OCI-LY3 (cell line): ENCODE measurements at regions not wholly inside any gene's neighbourhood (a gene's known extent, or its start where the extent isn't known, plus 50 kb on each side); places are given as distances from the start of the nearest gene placed in this dataset.
"Not testable (repeated sequence)": the region's sequence is repeated elsewhere in the genome, so short reads cannot be mapped to it uniquely, and the experiment has no call there.

Source experiments
- H2AFZ ChIP-seq: fragments of 200-600, 300-600 bp; shearing (Covaris generic); 2 replicates; pipeline ENCODE4 v1.6.0; 2014; ENCODE audit warnings: antibody characterized with exemption, low read depth, low read length
- H3K27ac ChIP-seq: fragments of 200-600, 300-600 bp; sonication (generic); 2 replicates; pipeline ENCODE4 v1.5.1; 2014; ENCODE audit warnings: mild to moderate bottlenecking, low read length, moderate library complexity, mixed read lengths
- H3K27me3 ChIP-seq: fragments of 200-600, 300-600 bp; sonication (generic); 2 replicates; pipeline ENCODE4 v1.6.1; 2014; ENCODE audit warnings: low read depth, low read length, mixed read lengths
- H3K36me3 ChIP-seq: fragments of 200-600, 300-600 bp; sonication (generic); replicated peaks from 2 replicates; pipeline ENCODE3; 2014; ENCODE audit warnings: low read depth, low read length, mixed read lengths
- H3K4me1 ChIP-seq: fragments of 300-600, 200-600 bp; sonication (generic); 2 replicates; pipeline ENCODE4 v1.6.1; 2014; ENCODE audit warnings: low read length, mixed read lengths
- H3K4me2 ChIP-seq: fragments of 200-600, 300-600 bp; sonication (generic); 2 replicates; pipeline ENCODE4 v1.6.1; 2014; ENCODE audit warnings: low read length, mixed read lengths
- H3K4me3 ChIP-seq: fragments of 300-600, 200-600 bp; sonication (generic); 2 replicates; pipeline ENCODE4 v1.5.1; 2014; ENCODE audit warnings: antibody characterized with exemption, mild to moderate bottlenecking, low read length, moderate library complexity
- H3K79me2 ChIP-seq: fragments of 300-600, 200-600 bp; shearing (Covaris generic); 2 replicates; pipeline ENCODE4 v1.6.1; 2014; ENCODE audit warnings: mild to moderate bottlenecking, low read length, mixed read lengths
- H3K9ac ChIP-seq: fragments of 300-600, 200-600 bp; shearing (Covaris generic); 2 replicates; pipeline ENCODE4 v1.6.0; 2014; ENCODE audit warnings: mild to moderate bottlenecking, low read length, moderate library complexity
- H3K9me3 ChIP-seq: fragments of 200-600, 300-600 bp; shearing (Covaris generic); 2 replicates; pipeline ENCODE4 v1.6.1; 2014; ENCODE audit warnings: low read length, mixed read lengths; ENCODE audit not compliant: insufficient read depth
- H4K20me1 ChIP-seq: fragments of 200-600, 300-600 bp; sonication (generic); 2 replicates; pipeline ENCODE4 v1.6.1; 2016; ENCODE audit warnings: low read length, mixed read lengths; ENCODE audit not compliant: insufficient read depth
- CTCF ChIP-seq: fragments of 200-600, 300-600 bp; sonication (generic); IDR thresholded peaks from 2 replicates; pipeline ENCODE4 v1.5.1; 2014; ENCODE audit warnings: antibody characterized with exemption, low read length, low read depth
- EZH2phosphoT487 ChIP-seq: fragments of 200-600 bp; shearing (Covaris generic); IDR thresholded peaks from 2 replicates; pipeline ENCODE4 v1.6.1; 2018; ENCODE audit warnings: antibody characterized with exemption, mixed run types, low read depth

- H3K9me3 ChIP-seq = no peaks in the 10 kb centered on the region
- H3K27me3 ChIP-seq = no peaks in the 10 kb centered on the region
- no peak overlapping the region for H3K4me3 ChIP-seq
- TF ChIP-seq CTCF (no peak), EZH2phosphoT487 (no peak)
- H3K4me2 ChIP-seq = peak overlapping the region; percentile 37; the same call in 1 of the 2 replicates
- H3K36me3 ChIP-seq = no peaks in the 10 kb centered on the region
- H3K9ac ChIP-seq = no peak overlapping the region
- peaks cover 6% of the 10 kb centered on the region; the same call in 1 of the 2 replicates for H3K4me1 ChIP-seq
- H3K27ac ChIP-seq = no peak overlapping the region
- H4K20me1 ChIP-seq = no peaks in the 10 kb centered on the region
- no peaks in the 10 kb centered on the region for H3K79me2 ChIP-seq
- H2AFZ ChIP-seq = peak overlapping the region; percentile 52; the same call in 1 of the 2 replicates
Measured at GRCh38 chr1:72394457-72394856, 112.1 kb upstream of the NEGR1 start.

- Histone ChIP-seq H3K79me2 (no peaks in the 10 kb centered on the region), H3K9ac (no peak overlapping the region), H3K27ac (no peak overlapping the region), H3K9me3 (no peaks in the 10 kb centered on the region), H2AFZ (no peak overlapping the region), H3K4me1 (no peaks in the 10 kb centered on the region), H3K27me3 (no peaks in the 10 kb centered on the region), H4K20me1 (no peaks in the 10 kb centered on the region), H3K36me3 (no peaks in the 10 kb centered on the region), H3K4me2 (no peak overlapping the region), H3K4me3 (no peak overlapping the region)
- TF ChIP-seq EZH2phosphoT487 (no peak), CTCF (no peak)
Measured at GRCh38 chr1:72379072-72379471, 96.7 kb upstream of the NEGR1 start.

- Histone ChIP-seq H3K4me2 (no peak overlapping the region), H2AFZ (no peak overlapping the region), H3K4me3 (no peak overlapping the region), H3K27ac (no peak overlapping the region), H4K20me1 (no peaks in the 10 kb centered on the region), H3K4me1 (no peaks in the 10 kb centered on the region), H3K36me3 (no peaks in the 10 kb centered on the region), H3K79me2 (no peaks in the 10 kb centered on the region), H3K27me3 (no peaks in the 10 kb centered on the region), H3K9me3 (no peaks in the 10 kb centered on the region), H3K9ac (no peak overlapping the region)
- TF ChIP-seq CTCF = no peak
- no peak for TF ChIP-seq EZH2phosphoT487
Measured at GRCh38 chr1:72375226-72375625, 92.9 kb upstream of the NEGR1 start.

- Histone ChIP-seq H3K79me2 (no peaks in the 10 kb centered on the region), H3K36me3 (no peaks in the 10 kb centered on the region), H3K4me1 (no peaks in the 10 kb centered on the region), H3K27ac (no peak overlapping the region), H3K4me2 (no peak overlapping the region), H2AFZ (no peak overlapping the region), H3K4me3 (no peak overlapping the region), H3K9ac (no peak overlapping the region), H3K27me3 (no peaks in the 10 kb centered on the region), H3K9me3 (no peaks in the 10 kb centered on the region), H4K20me1 (no peaks in the 10 kb centered on the region)
- TF ChIP-seq EZH2phosphoT487 (no peak), CTCF (no peak)
Measured at GRCh38 chr1:72371259-72372035, 89.1 kb upstream of the NEGR1 start.

GRCh38 chr1:72370836-72371235 is 88.5 kb upstream of the NEGR1 start:
- H3K9ac ChIP-seq, H3K4me2 ChIP-seq, H4K20me1 ChIP-seq, H3K4me1 ChIP-seq, H3K79me2 ChIP-seq, H3K4me3 ChIP-seq, H2AFZ ChIP-seq, H3K27me3 ChIP-seq, H3K27ac ChIP-seq, H3K9me3 ChIP-seq, H3K36me3 ChIP-seq: not testable (repeated sequence)
